ENCODE measurements at regions not wholly inside any gene's neighbourhood (a gene's known extent, or its start where the extent isn't known, plus 50 kb on each side); places are given as distances from the start of the nearest gene placed in this dataset.

DNA sequence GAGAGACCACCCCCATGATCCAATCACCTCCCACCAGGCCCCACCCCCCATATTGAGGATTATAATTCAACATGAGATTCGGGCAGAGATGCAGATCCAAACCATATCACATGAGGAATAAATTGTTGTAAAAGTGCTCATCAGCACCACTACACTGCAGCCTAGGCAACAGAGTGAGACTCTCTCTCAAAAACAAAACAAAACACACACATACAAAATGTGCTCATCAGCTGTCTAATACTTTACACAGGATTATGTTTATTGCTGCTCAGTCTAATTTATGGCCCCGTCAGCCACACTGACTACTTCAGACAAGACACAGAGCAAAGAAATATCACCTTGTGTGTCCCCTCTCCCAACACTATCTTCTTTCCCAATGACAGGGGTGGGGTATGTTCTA lies 72.9 kb upstream of the PPM1J start:
- DNase-seq (ENCODE audit: low spot score) = no peak

DNA sequence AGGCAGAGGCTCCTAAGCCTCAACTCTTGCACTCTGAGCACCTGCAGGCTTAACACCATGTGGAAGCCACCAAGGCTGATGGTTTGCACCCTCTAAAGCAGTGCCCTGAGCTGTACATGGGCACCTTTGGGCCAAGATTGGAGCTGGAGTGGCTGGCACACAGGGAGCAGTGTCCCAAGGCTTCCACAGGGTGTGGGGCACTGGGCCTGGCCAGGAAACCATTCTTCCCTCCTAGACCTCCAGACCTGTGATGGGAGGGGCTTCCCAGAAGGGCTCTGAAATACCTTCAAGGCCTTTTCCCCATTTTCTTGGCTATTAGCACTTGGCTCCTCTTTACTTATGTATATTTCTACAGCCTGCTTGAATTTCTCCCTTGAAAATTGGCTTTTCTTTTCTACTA lies 67.9 kb upstream of the PPM1J start:
- no peak for DNase-seq (ENCODE audit: low spot score)

DNA sequence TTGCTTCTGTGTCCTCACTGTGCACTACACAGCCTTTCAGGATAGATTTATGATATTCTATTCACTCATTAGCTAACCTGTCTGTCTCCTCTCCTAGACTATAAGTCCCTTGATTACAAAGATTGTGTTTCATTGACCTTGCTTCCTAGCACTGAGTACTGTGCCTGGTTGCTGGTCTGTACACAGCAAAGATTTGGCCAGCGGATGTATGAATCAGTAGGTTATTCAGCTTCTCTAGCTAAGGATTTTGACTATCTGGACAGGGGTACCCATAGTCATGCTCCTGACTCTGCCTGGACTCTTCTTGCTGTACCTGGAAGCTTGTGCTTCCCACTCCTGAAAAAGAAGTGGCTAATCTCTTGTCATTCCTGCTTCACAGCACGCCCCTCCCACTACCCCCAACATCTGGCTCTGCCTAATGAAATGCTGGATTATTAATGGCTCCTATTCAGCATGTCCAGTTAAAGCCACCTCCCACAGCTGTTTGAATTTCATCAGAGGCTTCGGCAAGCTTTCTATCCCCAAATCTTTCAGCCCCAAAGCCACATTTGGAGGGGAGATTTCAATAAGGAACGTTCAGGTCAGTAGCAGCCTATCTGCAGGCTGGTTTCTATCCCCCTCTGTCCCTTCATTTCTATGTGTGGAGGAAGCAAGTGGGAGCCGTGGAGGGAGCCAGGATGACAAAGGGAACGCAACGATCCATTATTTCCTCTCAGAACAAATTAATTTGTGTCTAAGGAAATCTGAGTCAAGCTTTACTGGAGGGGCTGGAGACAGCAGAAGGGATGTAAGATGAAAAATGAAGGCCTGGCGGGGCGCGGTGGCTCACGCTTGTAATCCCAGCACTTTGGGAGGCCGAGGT lies 64.8 kb upstream of the PPM1J start:
- no peak for DNase-seq (ENCODE audit: low spot score)

DNA sequence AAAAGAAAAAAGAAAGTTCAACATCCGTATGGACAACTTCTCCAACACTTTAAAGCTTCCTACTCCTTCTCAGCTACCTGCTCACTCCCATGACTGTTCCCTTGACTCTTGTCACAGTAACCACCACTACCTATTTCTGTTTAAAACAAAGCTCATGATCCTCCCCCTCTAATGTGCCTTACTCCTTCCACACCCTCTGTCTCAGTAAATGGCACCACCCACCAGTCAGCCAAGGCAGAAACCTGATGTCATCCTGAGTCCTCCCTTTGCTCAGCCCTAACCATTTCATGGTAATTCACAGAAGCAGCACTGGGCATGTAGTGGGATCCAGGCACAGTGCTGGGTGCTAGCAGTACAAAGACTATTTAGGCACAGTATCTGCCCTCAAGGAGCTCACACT lies 63.0 kb upstream of the PPM1J start:
- no peak for DNase-seq (ENCODE audit: low spot score)

DNA sequence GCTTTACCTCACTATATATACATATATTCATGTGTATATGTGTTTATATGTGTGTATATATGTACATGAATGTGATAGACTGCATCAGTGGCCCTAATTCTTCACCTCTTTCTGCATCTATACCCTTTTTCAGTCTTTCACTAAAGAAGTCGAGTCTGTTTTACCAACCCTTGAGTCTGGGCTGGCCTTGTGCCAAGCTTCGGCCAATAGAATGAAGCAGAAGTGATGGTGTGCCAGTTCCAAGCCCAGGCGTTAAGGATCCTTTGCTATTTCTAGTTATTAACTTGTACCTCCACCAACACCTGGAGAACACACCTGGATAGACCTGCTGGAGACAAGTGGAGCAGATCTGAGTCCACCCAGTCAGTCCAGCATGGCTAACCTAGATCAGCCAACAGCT lies 61.6 kb upstream of the PPM1J start:
- no peak for DNase-seq (ENCODE audit: low spot score)

DNA sequence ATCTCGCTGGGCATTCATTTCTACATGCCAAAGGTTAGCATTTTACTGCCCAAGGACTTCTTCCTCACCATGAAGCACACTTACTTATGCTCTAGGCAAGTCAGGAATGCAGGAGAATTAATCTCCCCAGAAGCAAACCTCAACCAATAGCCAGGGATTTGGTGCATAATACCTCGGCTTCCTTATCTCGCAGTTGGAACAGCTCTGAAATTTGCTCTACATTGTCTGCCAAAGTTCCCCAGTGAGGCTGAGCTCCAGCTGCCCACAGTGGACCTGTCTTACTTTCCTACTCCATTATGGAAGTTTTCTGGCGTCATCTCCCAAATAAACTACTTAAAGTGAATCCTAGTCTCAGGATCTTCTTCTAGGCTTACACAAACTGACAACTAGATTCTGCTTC lies 57.6 kb upstream of the PPM1J start:
- DNase-seq (ENCODE audit: low spot score) = no peak

DNA sequence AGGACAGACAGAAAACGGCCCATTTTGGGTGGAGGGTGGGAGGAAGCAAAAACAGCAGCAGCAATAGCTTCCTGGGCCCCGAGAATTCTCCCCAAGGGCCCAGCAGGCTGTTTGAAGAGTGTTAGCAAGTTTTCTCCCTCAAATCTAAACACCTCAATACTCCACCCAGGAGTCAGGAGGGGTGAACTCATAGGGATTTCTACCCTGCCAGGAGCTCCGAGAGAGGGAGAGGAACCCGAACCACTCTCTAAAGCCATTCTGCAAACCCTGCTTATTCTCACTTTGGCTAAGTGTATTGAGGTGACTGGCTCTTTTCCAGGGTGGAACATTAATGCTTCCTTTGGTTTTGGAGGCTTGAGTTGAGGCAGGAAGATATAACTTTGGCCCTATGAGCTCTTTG lies 55.6 kb upstream of the PPM1J start:
- no peak for DNase-seq (ENCODE audit: low spot score)

DNA sequence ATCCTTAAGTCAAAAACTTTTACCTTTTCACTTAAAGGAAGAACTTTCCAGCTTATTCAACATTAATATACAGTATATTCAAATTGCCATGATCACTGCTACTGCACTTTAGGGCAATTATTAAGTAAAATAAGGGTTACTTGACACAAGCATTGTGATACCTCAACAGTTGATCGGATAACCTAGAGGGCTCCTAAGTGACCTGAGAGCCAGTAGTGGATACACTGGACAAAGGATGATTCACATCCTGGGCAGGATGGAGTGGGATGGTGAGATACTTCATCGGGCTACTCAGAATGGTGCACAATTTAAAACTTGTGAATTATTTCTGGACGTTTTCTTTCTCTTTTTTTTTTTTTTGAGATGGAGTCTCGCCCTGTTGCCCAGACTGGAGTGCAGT lies 54.5 kb upstream of the PPM1J start:
- no peak for DNase-seq (ENCODE audit: low spot score)

DNA sequence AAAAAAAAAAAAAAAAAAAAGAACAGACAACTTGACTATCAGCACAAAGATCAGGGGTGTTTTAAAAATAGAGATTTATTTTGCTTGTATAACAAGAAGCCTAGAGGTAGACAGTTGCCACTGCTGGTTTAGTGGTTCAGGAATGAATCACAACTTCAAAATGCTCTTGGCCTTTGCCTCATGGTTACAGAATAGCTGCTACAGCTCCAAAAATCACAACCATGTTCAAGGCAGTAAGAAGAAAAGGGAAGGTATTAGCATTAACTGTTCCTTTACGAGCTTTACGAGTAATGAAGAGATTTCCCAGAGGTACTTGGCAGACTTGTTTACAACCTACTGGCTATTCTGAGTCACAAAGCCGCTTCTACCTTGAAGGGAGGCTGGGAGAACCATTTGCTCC lies 52.5 kb upstream of the PPM1J start:
- DNase-seq (ENCODE audit: low spot score) = peak; percentile 41

All from LoVo (cell line).